Activated T-cell treated with anti-CD3 and anti-CD28 coated beads, Interleukin-2, amount 50 U/mL, for 24 hours (primary cell): ENCODE measurements at regions not wholly inside any gene's neighbourhood (a gene's known extent, or its start where the extent isn't known, plus 50 kb on each side); places are given as distances from the start of the nearest gene placed in this dataset.
"Not testable (repeated sequence)": the region's sequence is repeated elsewhere in the genome, so short reads cannot be mapped to it uniquely, and the experiment has no call there.

Experiments
- DNase-seq: peaks from one replicate; pipeline ENCODE4 v3.0.0-alpha.2; 2020
- H3K27ac Mint-ChIP-seq: 2 replicates; pipeline ENCODE4 v1.8.0; 2020; ENCODE audit warnings: mild to moderate bottlenecking, mixed read lengths
- H3K27me3 Mint-ChIP-seq: 2 replicates; pipeline ENCODE4 v1.8.0; 2020; ENCODE audit warnings: mixed read lengths
- H3K36me3 Mint-ChIP-seq: 2 replicates; pipeline ENCODE4 v1.8.0; 2020; ENCODE audit warnings: low read depth, mixed read lengths
- H3K4me1 Mint-ChIP-seq: 2 replicates; pipeline ENCODE4 v1.8.0; 2020; ENCODE audit warnings: low read depth, mixed read lengths
- H3K4me3 Mint-ChIP-seq: 2 replicates; pipeline ENCODE4 v1.8.0; 2020; ENCODE audit warnings: mild to moderate bottlenecking, moderate library complexity, mixed read lengths
- H3K9me3 Mint-ChIP-seq: 2 replicates; pipeline ENCODE4 v1.8.0; 2020; ENCODE audit warnings: mixed read lengths

DNA sequence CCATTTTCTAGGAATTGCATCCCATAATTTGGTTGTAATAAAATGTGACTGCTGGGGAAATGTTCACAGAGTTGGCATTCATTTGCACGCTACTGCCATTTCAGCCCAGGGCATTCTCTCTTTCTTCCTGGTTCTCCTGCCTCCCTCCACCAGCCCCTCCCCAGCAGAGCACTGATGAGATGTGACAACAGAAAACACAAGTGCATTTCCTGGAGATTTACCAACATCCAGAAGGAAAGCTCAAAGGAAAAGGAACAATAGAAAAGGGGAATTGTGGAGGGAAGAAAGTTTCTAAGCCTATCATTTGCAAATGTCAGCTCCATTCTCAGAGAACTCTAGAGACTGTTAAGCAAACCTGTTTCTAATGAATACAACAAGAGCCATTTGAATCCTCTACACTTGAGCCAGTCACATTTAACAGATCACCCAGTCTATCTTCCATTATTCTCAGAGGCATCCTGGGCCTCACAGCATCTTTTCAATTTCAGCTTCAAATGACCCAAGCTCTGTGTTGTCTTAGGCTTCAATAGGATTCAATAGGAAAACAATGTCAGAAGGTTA lies 395.6 kb upstream of the PBX1 start:
- peaks cover 18% of the 10 kb centered on the region for H3K9me3 Mint-ChIP-seq
- no peaks in the 10 kb centered on the region for H3K4me1 Mint-ChIP-seq
- no peak overlapping the region for H3K27ac Mint-ChIP-seq
- DNase-seq = no peak
- no peak overlapping the region for H3K4me3 Mint-ChIP-seq
- H3K36me3 Mint-ChIP-seq = no peaks in the 10 kb centered on the region
- H3K27me3 Mint-ChIP-seq = no peaks in the 10 kb centered on the region

DNA sequence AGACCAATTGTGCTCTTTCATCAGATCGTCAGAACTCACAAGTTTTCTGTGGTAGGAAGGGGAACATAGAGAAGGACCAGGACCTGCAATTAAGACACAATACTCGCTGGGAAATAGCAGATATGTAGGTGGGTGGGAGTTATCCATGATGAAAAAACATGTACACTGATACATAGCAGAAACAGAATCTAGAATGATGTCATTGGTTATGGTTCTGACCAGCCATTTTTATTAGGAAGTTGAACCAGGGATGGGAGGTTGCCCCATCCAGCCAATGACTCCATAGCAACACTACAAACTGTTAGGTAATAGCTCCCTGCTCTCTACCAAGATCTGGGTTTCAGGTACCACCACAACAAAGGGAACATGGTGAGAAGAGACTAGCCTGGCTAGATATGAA lies 393.5 kb upstream of the PBX1 start:
- no peaks in the 10 kb centered on the region for H3K27me3 Mint-ChIP-seq
- H3K9me3 Mint-ChIP-seq = peaks cover 36% of the 10 kb centered on the region
- H3K4me1 Mint-ChIP-seq = no peaks in the 10 kb centered on the region
- no peak overlapping the region for H3K4me3 Mint-ChIP-seq
- H3K27ac Mint-ChIP-seq = no peak overlapping the region
- H3K36me3 Mint-ChIP-seq = no peaks in the 10 kb centered on the region
- DNase-seq = no peak

DNA sequence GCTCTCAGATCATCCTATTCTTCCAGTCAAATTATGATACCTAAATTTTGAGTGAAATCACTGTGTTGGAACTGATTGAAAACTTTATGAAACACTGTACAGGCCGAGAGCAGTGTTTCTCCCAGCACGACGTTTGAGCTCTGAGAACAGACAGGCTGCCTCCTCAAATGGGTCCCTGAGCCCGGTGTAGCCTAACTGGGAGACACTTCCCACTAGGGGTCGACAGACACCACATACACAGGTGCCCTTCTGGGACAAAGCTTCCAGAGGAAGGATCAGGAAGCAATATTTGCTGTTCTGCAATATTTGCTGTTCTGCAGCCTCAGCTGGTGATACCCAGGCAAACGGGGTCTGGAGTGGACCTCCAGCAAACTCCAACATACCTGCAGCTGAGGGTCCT lies 392.5 kb upstream of the PBX1 start:
- not testable (repeated sequence) for H3K27ac Mint-ChIP-seq, H3K27me3 Mint-ChIP-seq, H3K36me3 Mint-ChIP-seq, H3K4me3 Mint-ChIP-seq, H3K4me1 Mint-ChIP-seq, DNase-seq
- H3K9me3 Mint-ChIP-seq = peaks cover 36% of the 10 kb centered on the region

DNA sequence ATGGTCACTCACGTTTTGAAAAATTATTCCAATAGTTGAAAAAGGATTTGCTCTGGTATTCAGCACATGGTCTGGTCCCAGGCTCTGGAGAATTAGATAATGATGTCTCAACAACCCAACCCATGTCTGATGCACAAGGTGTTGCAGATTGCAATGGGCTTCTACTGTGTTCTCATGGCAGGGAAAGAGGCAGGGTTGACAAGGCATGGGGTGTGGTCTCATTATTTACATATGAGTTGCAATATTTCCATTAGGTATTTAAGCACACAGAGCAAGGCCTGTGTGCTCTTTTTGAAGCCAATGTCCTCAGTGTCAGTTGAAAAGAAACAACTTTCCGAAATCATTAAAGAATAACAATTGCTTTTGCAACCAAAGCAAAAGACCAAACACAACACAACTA lies 381.9 kb upstream of the PBX1 start:
- no peak for DNase-seq
- H3K9me3 Mint-ChIP-seq = peaks cover 11% of the 10 kb centered on the region
- H3K36me3 Mint-ChIP-seq = no peaks in the 10 kb centered on the region
- H3K4me3 Mint-ChIP-seq = no peak overlapping the region
- no peaks in the 10 kb centered on the region for H3K4me1 Mint-ChIP-seq
- H3K27ac Mint-ChIP-seq = no peak overlapping the region
- no peaks in the 10 kb centered on the region for H3K27me3 Mint-ChIP-seq

DNA sequence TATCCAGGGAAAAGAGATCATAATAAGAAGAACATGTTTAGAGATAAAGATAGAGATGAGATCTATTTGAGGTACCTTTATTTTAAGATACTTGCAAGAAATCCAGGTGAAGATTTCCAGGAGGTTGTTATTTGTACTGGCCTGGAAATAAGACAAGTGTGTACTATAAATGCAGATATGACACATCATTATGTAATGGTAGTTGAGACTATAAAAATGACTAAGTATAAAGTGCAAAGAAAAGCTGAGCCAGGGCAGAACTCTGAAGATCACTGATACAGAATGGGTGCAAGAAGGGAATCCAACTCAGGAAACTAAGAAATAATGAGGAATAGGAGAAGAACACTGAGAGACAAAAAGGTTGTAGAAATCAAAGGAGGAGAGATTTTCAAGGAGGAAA lies 378.2 kb upstream of the PBX1 start:
- Mint-ChIP-seq H3K27ac (no peak overlapping the region), H3K9me3 (peaks cover 7% of the 10 kb centered on the region), H3K36me3 (no peaks in the 10 kb centered on the region), H3K27me3 (no peaks in the 10 kb centered on the region), H3K4me3 (no peak overlapping the region), H3K4me1 (no peaks in the 10 kb centered on the region)
- no peak for DNase-seq

DNA sequence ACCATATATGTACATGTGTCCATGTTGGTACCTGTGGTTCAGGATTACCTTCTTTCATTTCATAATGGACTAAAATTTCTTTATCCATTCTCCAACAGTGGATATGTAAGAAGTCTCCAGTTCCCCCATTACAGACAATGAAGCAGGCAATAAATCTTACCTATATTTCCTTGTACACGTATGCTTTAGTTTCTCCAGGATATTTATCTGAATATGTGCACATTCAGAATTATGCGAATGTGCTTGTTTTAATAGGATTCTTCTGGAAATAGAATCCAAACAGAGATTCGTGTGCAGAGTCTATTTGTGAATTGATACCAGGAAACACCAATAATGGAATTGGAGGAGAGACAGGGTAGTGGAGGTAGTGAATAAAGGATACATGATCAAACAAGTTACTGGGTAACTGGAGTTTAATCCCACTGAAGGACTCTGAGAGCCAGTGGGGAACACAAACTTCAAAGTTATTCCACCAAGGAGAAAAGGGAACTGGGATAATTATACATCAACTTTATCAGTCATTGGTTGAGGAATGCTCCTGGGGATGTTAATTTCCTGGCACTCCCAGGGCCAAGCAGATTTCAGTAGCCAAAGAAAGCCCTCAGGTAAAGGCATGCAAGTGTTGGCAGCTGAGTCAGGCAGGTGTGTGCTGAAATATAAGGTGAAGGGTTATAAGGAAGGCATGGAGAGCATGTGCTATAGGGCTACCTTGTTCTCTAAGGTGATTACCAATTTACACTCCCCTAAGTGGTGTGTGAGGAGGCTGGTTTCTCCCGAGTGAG lies 374.9 kb upstream of the PBX1 start:
- peaks cover 6% of the 10 kb centered on the region for H3K9me3 Mint-ChIP-seq
- DNase-seq = no peak
- no peak overlapping the region for H3K27ac Mint-ChIP-seq
- H3K4me1 Mint-ChIP-seq = no peaks in the 10 kb centered on the region
- H3K4me3 Mint-ChIP-seq = no peak overlapping the region
- H3K36me3 Mint-ChIP-seq = no peaks in the 10 kb centered on the region
- no peaks in the 10 kb centered on the region for H3K27me3 Mint-ChIP-seq

DNA sequence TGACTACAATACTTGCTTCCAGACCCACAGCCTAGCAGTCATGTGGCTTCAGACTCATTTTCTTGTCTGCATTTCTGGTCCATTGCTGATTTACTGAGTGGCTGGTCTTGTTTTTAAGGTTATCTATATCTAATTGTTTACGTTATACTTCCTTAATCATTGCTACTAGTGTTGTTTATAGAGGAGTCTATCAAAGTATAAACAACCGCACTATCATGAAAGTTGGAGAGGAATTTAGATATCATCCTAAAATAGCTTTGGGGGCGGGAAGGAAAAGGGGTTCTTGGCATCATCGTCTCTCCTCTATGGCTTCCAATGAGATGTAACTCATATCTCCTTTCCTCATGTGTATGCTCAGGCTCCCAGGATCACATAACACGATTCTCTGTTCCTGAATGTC lies 372.1 kb upstream of the PBX1 start:
- Mint-ChIP-seq H3K27ac (no peak overlapping the region), H3K4me1 (no peaks in the 10 kb centered on the region), H3K4me3 (no peak overlapping the region), H3K27me3 (no peaks in the 10 kb centered on the region), H3K36me3 (no peaks in the 10 kb centered on the region), H3K9me3 (peaks cover 6% of the 10 kb centered on the region)
- DNase-seq = no peak

DNA sequence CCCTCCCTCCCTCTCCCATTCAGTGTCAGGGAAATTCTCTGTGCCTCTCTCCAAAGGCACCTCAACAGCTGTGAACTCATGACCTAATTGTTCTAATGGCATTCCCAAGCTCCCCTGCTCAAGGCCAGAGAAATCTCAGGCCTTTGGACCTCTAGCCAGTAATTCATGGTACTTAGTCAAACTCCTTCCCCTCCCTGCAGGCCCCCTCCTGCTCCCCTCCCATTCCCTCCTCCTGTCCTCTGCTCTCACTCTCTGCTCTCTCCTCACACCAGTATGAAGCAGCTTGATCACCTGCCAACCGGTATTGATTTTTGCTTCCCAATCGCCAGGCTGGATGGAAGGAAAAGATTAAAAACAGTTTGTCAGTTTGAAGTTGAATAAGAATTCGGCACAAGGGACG lies 370.5 kb upstream of the PBX1 start:
- Mint-ChIP-seq H3K4me1 (no peaks in the 10 kb centered on the region), H3K36me3 (no peaks in the 10 kb centered on the region), H3K27me3 (no peaks in the 10 kb centered on the region), H3K4me3 (no peak overlapping the region), H3K27ac (no peak overlapping the region), H3K9me3 (peaks cover 16% of the 10 kb centered on the region)
- no peak for DNase-seq

DNA sequence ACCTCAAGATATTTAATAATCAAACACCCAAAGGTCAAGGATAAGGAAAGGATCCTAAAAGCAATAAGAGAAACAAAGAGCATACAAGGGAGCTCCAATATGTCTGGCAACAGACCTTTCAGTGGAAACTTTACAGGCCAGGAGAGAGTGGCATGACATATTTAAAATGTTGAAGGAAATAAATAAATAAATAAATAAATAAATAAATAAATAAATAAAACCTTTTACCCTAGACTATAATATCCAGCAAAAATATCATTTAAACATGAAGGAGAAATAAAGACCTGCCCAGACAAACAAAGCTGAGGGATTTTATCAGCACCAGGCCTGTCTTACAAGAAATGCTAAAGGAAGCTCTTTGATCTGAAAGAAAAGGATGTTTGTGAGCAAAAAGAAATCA lies 367.8 kb upstream of the PBX1 start:
- Mint-ChIP-seq H3K27ac (no peak overlapping the region), H3K9me3 (peaks cover 21% of the 10 kb centered on the region), H3K27me3 (no peaks in the 10 kb centered on the region), H3K4me1 (no peaks in the 10 kb centered on the region), H3K36me3 (no peaks in the 10 kb centered on the region), H3K4me3 (no peak overlapping the region)
- no peak for DNase-seq

DNA sequence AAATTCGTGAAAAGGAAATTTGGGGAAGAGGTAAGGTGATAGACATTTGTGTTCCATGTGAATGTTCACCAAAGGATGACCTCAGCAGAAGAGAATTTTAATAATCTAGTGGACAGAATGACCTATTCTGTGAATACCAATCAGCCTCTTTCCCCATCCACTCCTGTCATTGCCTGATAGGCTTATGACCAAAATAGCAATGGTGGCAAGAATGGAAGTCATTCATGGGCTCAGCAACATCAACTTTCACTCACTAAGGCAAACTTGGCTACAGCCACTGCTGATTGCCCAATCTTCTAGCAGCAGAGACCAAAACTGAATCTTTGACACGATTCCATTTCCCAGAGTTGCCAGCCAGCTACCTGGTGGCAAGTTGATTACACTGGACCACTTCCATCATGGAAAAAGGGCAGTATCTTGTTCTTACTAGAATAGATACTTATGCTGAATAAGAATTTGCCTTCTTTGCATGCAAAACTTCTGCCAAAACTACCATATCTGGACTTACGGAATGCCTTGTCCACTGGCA lies 348.7 kb upstream of the PBX1 start:
- peaks cover under 1% of the 10 kb centered on the region for H3K9me3 Mint-ChIP-seq

DNA sequence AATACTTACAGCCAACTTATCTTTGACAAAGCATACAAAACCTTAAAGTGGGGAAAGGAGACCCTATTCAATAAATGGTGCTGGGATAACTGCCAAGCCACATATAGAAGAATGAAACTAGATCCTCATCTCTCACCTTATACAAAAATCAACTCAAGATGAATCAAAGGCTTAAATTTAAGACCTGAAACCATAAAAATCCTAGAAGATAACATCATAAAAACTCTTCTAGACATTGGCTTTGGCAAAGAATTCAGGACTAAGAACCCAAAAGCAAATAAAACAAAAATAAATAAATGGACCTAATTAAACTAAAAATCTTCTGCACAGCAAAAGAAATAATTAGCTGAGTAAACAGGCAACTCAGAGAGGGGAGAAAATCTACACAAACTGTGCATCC lies 335.6 kb upstream of the PBX1 start:
- Mint-ChIP-seq H3K36me3 (no peaks in the 10 kb centered on the region), H3K4me1 (no peaks in the 10 kb centered on the region), H3K27ac (no peak overlapping the region), H3K4me3 (no peak overlapping the region), H3K27me3 (no peaks in the 10 kb centered on the region), H3K9me3 (peaks cover 10% of the 10 kb centered on the region)
- DNase-seq = no peak

More for the DNA sequence above, 348.7 kb upstream of the PBX1 start:
- Mint-ChIP-seq H3K4me1 (no peaks in the 10 kb centered on the region), H3K27ac (no peak overlapping the region), H3K4me3 (no peak overlapping the region), H3K27me3 (no peaks in the 10 kb centered on the region), H3K36me3 (no peaks in the 10 kb centered on the region)
- DNase-seq = no peak

DNA sequence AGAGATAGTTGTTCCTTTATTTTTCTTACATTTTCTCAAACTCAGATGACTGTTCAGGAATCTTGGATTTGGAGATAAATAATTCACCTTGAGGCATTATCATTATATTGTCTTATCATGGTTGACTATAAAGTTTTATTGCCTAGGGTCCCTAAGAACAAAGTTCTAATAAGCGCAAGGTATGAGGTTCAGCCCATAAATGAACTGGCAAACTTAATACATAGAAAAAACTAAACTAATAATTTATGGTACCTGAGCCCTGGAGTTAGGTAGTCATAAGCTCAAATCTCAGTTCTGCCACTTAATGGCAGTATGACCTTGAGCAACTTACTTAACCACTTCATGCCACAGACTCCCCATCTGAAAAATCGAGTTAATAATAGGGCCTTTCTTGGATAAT lies 334.0 kb upstream of the PBX1 start:
- Mint-ChIP-seq H3K27ac (no peak overlapping the region), H3K4me1 (no peaks in the 10 kb centered on the region), H3K9me3 (peaks cover 12% of the 10 kb centered on the region), H3K36me3 (no peaks in the 10 kb centered on the region), H3K27me3 (no peaks in the 10 kb centered on the region), H3K4me3 (no peak overlapping the region)
- DNase-seq = no peak

DNA sequence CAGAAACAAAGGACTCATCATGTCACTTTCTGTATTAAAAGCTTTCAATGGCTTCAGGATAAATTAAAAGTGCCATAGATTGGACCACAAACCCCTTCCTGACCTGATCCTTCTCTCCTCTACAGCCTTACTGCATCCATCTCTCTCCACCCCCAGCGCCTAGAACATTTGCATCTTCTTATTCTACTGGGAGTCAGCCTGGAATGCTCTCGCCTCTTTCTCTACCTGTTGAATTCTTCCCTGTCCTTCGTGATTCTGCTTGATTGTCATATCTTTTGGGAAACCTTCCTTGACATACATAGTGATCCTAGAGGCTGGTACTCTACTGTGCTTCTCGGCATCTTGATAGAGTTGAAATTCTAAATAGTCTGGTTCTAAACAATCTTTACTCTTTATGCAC lies 332.0 kb upstream of the PBX1 start:
- H3K36me3 Mint-ChIP-seq = no peaks in the 10 kb centered on the region
- no peaks in the 10 kb centered on the region for H3K4me1 Mint-ChIP-seq
- no peak overlapping the region for H3K27ac Mint-ChIP-seq
- DNase-seq = no peak
- no peaks in the 10 kb centered on the region for H3K27me3 Mint-ChIP-seq
- no peak overlapping the region for H3K4me3 Mint-ChIP-seq
- H3K9me3 Mint-ChIP-seq = peaks cover 14% of the 10 kb centered on the region

DNA sequence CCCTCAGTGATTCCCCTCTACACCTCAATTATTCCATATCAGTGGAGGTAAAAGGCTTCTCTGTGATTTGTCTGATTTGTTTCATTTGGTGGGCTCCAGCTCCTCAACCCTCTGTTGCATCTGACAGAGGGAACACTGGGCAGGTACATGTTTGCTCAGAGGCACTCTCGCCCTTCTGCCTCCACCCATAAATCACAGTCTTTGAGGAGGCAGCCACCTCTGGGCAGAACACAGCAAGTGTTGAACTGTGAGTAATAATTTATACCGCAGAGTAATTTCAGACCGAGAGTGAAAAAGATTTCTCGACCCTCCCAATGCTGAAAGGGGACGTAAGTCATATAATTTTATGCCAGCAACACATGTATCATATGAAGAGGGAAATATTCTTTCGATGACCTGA lies 330.1 kb upstream of the PBX1 start:
- no peak overlapping the region for H3K27ac Mint-ChIP-seq
- no peaks in the 10 kb centered on the region for H3K27me3 Mint-ChIP-seq
- H3K36me3 Mint-ChIP-seq = no peaks in the 10 kb centered on the region
- no peak overlapping the region for H3K4me3 Mint-ChIP-seq
- no peak for DNase-seq
- no peaks in the 10 kb centered on the region for H3K4me1 Mint-ChIP-seq
- H3K9me3 Mint-ChIP-seq = peaks cover 14% of the 10 kb centered on the region

DNA sequence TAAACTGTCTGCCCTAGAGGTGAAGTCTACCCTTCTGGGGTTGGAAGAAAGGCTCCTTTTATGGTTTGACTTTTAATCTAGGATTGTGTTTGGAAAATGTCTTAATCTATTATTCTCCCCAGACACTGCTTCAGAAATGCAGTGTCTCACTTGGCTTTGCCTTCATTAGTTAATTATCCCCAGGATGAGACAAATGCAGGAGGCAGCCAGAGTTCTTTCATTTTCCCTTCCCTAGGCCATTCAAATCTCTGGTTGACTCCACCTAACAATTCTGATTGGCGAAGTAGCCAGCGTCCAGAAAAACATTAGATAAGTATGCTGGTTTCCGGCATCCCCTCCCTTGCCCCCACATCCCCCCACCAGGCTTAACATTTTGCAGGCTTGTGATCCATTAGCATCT lies 325.8 kb upstream of the PBX1 start:
- Mint-ChIP-seq H3K4me1 (no peaks in the 10 kb centered on the region), H3K27ac (no peak overlapping the region), H3K36me3 (no peaks in the 10 kb centered on the region), H3K27me3 (no peaks in the 10 kb centered on the region), H3K4me3 (no peak overlapping the region), H3K9me3 (peaks cover 17% of the 10 kb centered on the region)
- no peak for DNase-seq
